Peyer's patch (tissue), 4 donors: ENCODE measurements at regions not wholly inside any gene's neighbourhood (a gene's known extent, or its start where the extent isn't known, plus 50 kb on each side); places are given as distances from the start of the nearest gene placed in this dataset.

Source experiments
- POLR2A ChIP-seq, 2 donors: fragments of 450-650 bp; IDR thresholded peaks; one replicate each; pipeline ENCODE4 v1.5.1; 2017; ENCODE audit warnings: antibody characterized with exemption in 2 of 2, mild to moderate bottlenecking in 2 of 2, moderate library complexity in 2 of 2
- TF ChIP-seq, protein P1 (sequence below), 6 experiments: fragments of 450-650 bp in 4 of 6; fragments of 200-600 bp in 2 of 6; sonication (generic) in 1 of 6; IDR thresholded peaks; one replicate each; pipeline ENCODE4 v1.5.1; 2017 to 2019; ENCODE audit warnings: antibody characterized with exemption in 6 of 6, mild to moderate bottlenecking in 3 of 6, moderate library complexity in 1 of 6

DNA sequence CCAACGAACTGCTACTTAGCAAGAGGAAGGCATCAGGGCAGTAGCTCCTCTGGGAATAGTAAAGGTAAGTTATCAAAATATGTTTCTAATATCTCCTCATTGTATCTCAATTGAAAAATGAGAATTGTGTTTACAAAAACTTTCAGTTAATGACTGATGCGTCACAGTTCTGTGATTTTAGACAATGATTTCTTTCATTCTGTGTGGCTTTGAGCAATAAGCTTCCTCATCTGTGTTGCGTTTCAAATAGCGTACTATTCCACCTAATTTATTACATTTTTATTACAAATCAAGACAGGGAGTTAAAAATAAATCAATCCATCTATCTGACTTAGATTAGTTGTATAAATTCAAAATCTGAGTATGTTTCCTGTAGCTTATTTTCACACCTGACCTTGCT, 145.0 kb downstream of the CAAP1 start:
- no peak for TF ChIP-seq POLR2A (IDR thresholded peaks at IDR 0.05)
- TF ChIP-seq, protein P1, sequence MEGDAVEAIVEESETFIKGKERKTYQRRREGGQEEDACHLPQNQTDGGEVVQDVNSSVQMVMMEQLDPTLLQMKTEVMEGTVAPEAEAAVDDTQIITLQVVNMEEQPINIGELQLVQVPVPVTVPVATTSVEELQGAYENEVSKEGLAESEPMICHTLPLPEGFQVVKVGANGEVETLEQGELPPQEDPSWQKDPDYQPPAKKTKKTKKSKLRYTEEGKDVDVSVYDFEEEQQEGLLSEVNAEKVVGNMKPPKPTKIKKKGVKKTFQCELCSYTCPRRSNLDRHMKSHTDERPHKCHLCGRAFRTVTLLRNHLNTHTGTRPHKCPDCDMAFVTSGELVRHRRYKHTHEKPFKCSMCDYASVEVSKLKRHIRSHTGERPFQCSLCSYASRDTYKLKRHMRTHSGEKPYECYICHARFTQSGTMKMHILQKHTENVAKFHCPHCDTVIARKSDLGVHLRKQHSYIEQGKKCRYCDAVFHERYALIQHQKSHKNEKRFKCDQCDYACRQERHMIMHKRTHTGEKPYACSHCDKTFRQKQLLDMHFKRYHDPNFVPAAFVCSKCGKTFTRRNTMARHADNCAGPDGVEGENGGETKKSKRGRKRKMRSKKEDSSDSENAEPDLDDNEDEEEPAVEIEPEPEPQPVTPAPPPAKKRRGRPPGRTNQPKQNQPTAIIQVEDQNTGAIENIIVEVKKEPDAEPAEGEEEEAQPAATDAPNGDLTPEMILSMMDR (IDR thresholded peaks at IDR 0.05), result no peak
